Endodermal cell (in vitro differentiated cells): ENCODE measurements at regions not wholly inside any gene's neighbourhood (a gene's known extent, or its start where the extent isn't known, plus 50 kb on each side); places are given as distances from the start of the nearest gene placed in this dataset.

Experiments used
- DNase-seq: peaks from one replicate; pipeline ENCODE4 v3.0.0-alpha.2; 2017
- H3K27ac ChIP-seq: 2 replicates; pipeline ENCODE4 v1.5.1; 2013; ENCODE audit warnings: mild to moderate bottlenecking, low read depth, low read length, moderate library complexity
- H3K27me3 ChIP-seq: 2 replicates; pipeline ENCODE4 v1.6.1; 2013; ENCODE audit warnings: mild to moderate bottlenecking, low read length, moderate library complexity; ENCODE audit not compliant: insufficient read depth, control insufficient read depth, poor library complexity, severe bottlenecking
- H3K36me3 ChIP-seq: 2 replicates; pipeline ENCODE4 v1.7.0; 2013; ENCODE audit warnings: mild to moderate bottlenecking, low read length, moderate library complexity; ENCODE audit not compliant: control insufficient read depth, insufficient read depth
- H3K4me1 ChIP-seq: one replicate; pipeline ENCODE4 v1.7.0; 2013; ENCODE audit warnings: low read length; ENCODE audit not compliant: control insufficient read depth, insufficient read depth
- H3K4me3 ChIP-seq: 2 replicates; pipeline ENCODE4 v1.5.1; 2013; ENCODE audit warnings: mild to moderate bottlenecking, low read length, moderate library complexity
- H3K9ac ChIP-seq: 2 replicates; pipeline ENCODE4 v1.6.1; 2013; ENCODE audit warnings: mild to moderate bottlenecking, low read length, moderate library complexity; ENCODE audit not compliant: poor library complexity, severe bottlenecking; ENCODE audit errors: extremely low read depth
- H3K9me3 ChIP-seq: 2 replicates; pipeline ENCODE4 v1.6.1; 2013; ENCODE audit warnings: mild to moderate bottlenecking, low read length, moderate library complexity; ENCODE audit not compliant: control insufficient read depth
- H3K27ac Mint-ChIP-seq: 2 replicates; pipeline ENCODE4 v1.8.0; 2020; ENCODE audit warnings: mixed read lengths
- H3K27me3 Mint-ChIP-seq: 2 replicates; pipeline ENCODE4 v1.8.0; 2021; ENCODE audit warnings: mild to moderate bottlenecking, mixed read lengths; ENCODE audit not compliant: insufficient read depth
- H3K36me3 Mint-ChIP-seq: 2 replicates; pipeline ENCODE4 v1.8.0; 2020; ENCODE audit warnings: low read depth, mixed read lengths
- H3K4me1 Mint-ChIP-seq: 2 replicates; pipeline ENCODE4 v1.8.0; 2020; ENCODE audit warnings: mixed read lengths
- H3K4me3 Mint-ChIP-seq: 2 replicates; pipeline ENCODE4 v1.8.0; 2020; ENCODE audit warnings: mild to moderate bottlenecking, moderate library complexity, mixed read lengths
- H3K9me3 Mint-ChIP-seq: 2 replicates; pipeline ENCODE4 v1.8.0; 2020; ENCODE audit warnings: mild to moderate bottlenecking, mixed read lengths
- WGBS, 2 experiments: methylation state at CpG; one replicate each; pipeline versions ENCODE4 v1.1.5 to v1.1.7; 2013; ENCODE audit warnings: missing lambda C conversion rate in 2 of 2, mixed read lengths in 1 of 2; ENCODE audit not compliant: insufficient coverage in 1 of 2, insufficient read length in 1 of 2; 5-methylcytosine and 5-hydroxymethylcytosine counted together
- TF ChIP-seq, protein P1 (sequence below): fragments of 200-600 bp; sonication (generic); conservative IDR thresholded peaks from 2 replicates; pipeline ENCODE4 v1.5.0; 2021; ENCODE audit warnings: antibody characterized with exemption, mild to moderate bottlenecking

GRCh38 chr10:107626862-107627261, 462.4 kb upstream of the SORCS1 start:
- Histone ChIP-seq H3K9me3 (no peaks in the 10 kb centered on the region), H3K27ac (no peak overlapping the region), H3K27me3 (no peaks in the 10 kb centered on the region), H3K36me3 (no peaks in the 10 kb centered on the region), H3K4me1 (no peaks in the 10 kb centered on the region), H3K9ac (no peak overlapping the region), H3K4me3 (no peak overlapping the region)
- TF ChIP-seq, protein P1, sequence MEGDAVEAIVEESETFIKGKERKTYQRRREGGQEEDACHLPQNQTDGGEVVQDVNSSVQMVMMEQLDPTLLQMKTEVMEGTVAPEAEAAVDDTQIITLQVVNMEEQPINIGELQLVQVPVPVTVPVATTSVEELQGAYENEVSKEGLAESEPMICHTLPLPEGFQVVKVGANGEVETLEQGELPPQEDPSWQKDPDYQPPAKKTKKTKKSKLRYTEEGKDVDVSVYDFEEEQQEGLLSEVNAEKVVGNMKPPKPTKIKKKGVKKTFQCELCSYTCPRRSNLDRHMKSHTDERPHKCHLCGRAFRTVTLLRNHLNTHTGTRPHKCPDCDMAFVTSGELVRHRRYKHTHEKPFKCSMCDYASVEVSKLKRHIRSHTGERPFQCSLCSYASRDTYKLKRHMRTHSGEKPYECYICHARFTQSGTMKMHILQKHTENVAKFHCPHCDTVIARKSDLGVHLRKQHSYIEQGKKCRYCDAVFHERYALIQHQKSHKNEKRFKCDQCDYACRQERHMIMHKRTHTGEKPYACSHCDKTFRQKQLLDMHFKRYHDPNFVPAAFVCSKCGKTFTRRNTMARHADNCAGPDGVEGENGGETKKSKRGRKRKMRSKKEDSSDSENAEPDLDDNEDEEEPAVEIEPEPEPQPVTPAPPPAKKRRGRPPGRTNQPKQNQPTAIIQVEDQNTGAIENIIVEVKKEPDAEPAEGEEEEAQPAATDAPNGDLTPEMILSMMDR, result no peak
- no peak for DNase-seq
- no peaks in the 10 kb centered on the region for H3K36me3 Mint-ChIP-seq
- no peak overlapping the region for H3K27ac Mint-ChIP-seq
- 90 to 92% methylated on average over 1 to 2 of the region's 3 CpGs for WGBS, 2 experiments
- no peaks in the 10 kb centered on the region for H3K27me3 Mint-ChIP-seq
- H3K4me1 Mint-ChIP-seq, result no peaks in the 10 kb centered on the region
- no peak overlapping the region for H3K4me3 Mint-ChIP-seq
- H3K9me3 Mint-ChIP-seq, result no peaks in the 10 kb centered on the region

- H3K4me1 Mint-ChIP-seq, result no peaks in the 10 kb centered on the region
- Histone ChIP-seq H3K4me3 (no peak overlapping the region), H3K27me3 (no peaks in the 10 kb centered on the region), H3K4me1 (no peaks in the 10 kb centered on the region), H3K27ac (no peak overlapping the region), H3K9me3 (no peaks in the 10 kb centered on the region), H3K9ac (no peak overlapping the region), H3K36me3 (no peaks in the 10 kb centered on the region)
- H3K36me3 Mint-ChIP-seq, result no peaks in the 10 kb centered on the region
- no peak overlapping the region for H3K4me3 Mint-ChIP-seq
- H3K27ac Mint-ChIP-seq, result no peak overlapping the region
- H3K9me3 Mint-ChIP-seq, result no peaks in the 10 kb centered on the region
- TF ChIP-seq, protein P1, result no peak
- 92 to 93% methylated on average over 2 to 3 of the region's 3 CpGs for WGBS, 2 experiments
- no peaks in the 10 kb centered on the region for H3K27me3 Mint-ChIP-seq
- DNase-seq, result no peak
These were observed 458.8 kb upstream of the SORCS1 start for GRCh38 chr10:107623292-107623691.

- Mint-ChIP-seq H3K27ac (no peak overlapping the region), H3K9me3 (no peaks in the 10 kb centered on the region), H3K4me3 (no peak overlapping the region), H3K4me1 (no peaks in the 10 kb centered on the region), H3K36me3 (no peaks in the 10 kb centered on the region), H3K27me3 (no peaks in the 10 kb centered on the region)
- no peaks in the 10 kb centered on the region for H3K4me1 ChIP-seq
- H3K27me3 ChIP-seq, result no peaks in the 10 kb centered on the region
- TF ChIP-seq, protein P1, result no peak
- no peak overlapping the region for H3K9ac ChIP-seq
- 88% methylated on average over 1 of the region's 1 CpG; no CpG with 5 or more reads in 1 of the 2 experiments for WGBS, 2 experiments
- H3K36me3 ChIP-seq, result no peaks in the 10 kb centered on the region
- no peak overlapping the region for H3K27ac ChIP-seq
- H3K9me3 ChIP-seq, result no peaks in the 10 kb centered on the region
- no peak for DNase-seq
- no peak overlapping the region for H3K4me3 ChIP-seq
These were observed 454.6 kb upstream of the SORCS1 start for GRCh38 chr10:107619139-107619538.
